K562 (cell line): ENCODE measurements at regions not wholly inside any gene's neighbourhood (a gene's known extent, or its start where the extent isn't known, plus 50 kb on each side); places are given as distances from the start of the nearest gene placed in this dataset.

Experiments used
- ATAC-seq: fragments of 200-7000 bp; cut with Tn5 transposase; 3 replicates; pipeline ENCODE4 v1.9.1; 2020; ENCODE audit warnings: moderate library complexity
- BruUV-seq: library from RNA; stranded (reverse); fragments of 400-500 nt; replicated peaks from 2 replicates; lab custom pipeline; 2021; lab: Mats Ljungman, UMichigan
- CTCF ChIA-PET: fragments of 300-600 bp; formaldehyde crosslinking; extraction: SDS; loops from one replicate; lab custom pipeline; 2021; ENCODE audit warnings: low intra/inter-chr PET ratio; lab: Yijun Ruan, JAX
- POLR2A ChIA-PET: fragments of 300-600, 350-650 bp; sonication (Branson Sonifier 250); formaldehyde crosslinking; extraction: SDS; loops from one replicate; lab custom pipeline; 2021; ENCODE audit warnings: antibody characterized with exemption, inconsistent platforms; lab: Yijun Ruan, JAX
- DNase-seq, 4 experiments: peaks; one replicate each; pipeline versions ENCODE4 v3.0.0 to v3.0.0-alpha.2; 2011 to 2018; ENCODE audit warnings: low spot score in 3 of 4, mixed read lengths in 3 of 4; ENCODE audit errors: extremely low read depth in 1 of 4
- FAIRE-seq: peaks from 2 replicates; lab custom pipeline; 2011; peaks lifted over from hg19 to GRCh38; lab: Jason Lieb, UNC
- H2AFZ ChIP-seq: 2 replicates; pipeline ENCODE4 v1.6.0; 2011; ENCODE audit warnings: low read depth, low read length, control low read depth, inconsistent platforms
- H3K27ac ChIP-seq: fragments of 200-600 bp; 3 replicates; pipeline ENCODE4 v1.8.0; 2011; ENCODE audit warnings: low read depth, mild to moderate bottlenecking, control low read depth, inconsistent platforms, low read length, moderate library complexity, mixed read lengths; ENCODE audit errors: extremely low read depth
- H3K27me3 ChIP-seq, 2 experiments: fragments of 300-600 bp in 1 of 2; 2 replicates in 1 of 2; 3 replicates in 1 of 2; pipeline versions ENCODE4 v1.6.0 to v1.8.0; 2011; ENCODE audit warnings: inconsistent platforms in 2 of 2, low read length in 2 of 2, mild to moderate bottlenecking in 1 of 2, mixed read lengths in 1 of 2, moderate library complexity in 1 of 2; ENCODE audit not compliant: control insufficient read depth in 2 of 2, insufficient read depth in 2 of 2
- H3K36me3 ChIP-seq: fragments of 300-600 bp; 3 replicates; pipeline ENCODE4 v1.8.0; 2011; ENCODE audit warnings: mild to moderate bottlenecking, low read length, inconsistent platforms; ENCODE audit not compliant: control insufficient read depth, insufficient read depth
- H3K4me1 ChIP-seq, 2 experiments: fragments of 200-600 bp in 1 of 2; replicated peaks in 1 of 2; 2 replicates in 1 of 2; 3 replicates in 1 of 2; pipeline versions ENCODE4 v1.5.1 to v1.8.0; 2011; ENCODE audit warnings: inconsistent platforms in 2 of 2, low read length in 2 of 2, mild to moderate bottlenecking in 1 of 2, mixed read lengths in 1 of 2, moderate library complexity in 1 of 2; ENCODE audit not compliant: control insufficient read depth in 2 of 2, insufficient read depth in 2 of 2
- H3K4me2 ChIP-seq: 2 replicates; pipeline ENCODE4 v1.6.1; 2011; ENCODE audit warnings: low read length, control low read depth, inconsistent platforms, mixed read lengths; ENCODE audit not compliant: insufficient read depth
- H3K4me3 ChIP-seq: fragments of 200-600 bp; sonication (generic), shearing (Covaris generic); 2 replicates; pipeline ENCODE4 v1.5.1; 2016; ENCODE audit warnings: control low read depth, inconsistent platforms
- H3K79me2 ChIP-seq: fragments of 200-600 bp; 3 replicates; pipeline ENCODE4 v1.8.0; 2011; ENCODE audit warnings: low read length, inconsistent platforms; ENCODE audit not compliant: control insufficient read depth, insufficient read depth
- H3K9ac ChIP-seq, 2 experiments: 2 replicates each; pipeline versions ENCODE4 v1.6.0 to v1.6.1; 2011; ENCODE audit warnings: low read depth in 2 of 2, low read length in 2 of 2, control low read depth in 1 of 2, inconsistent platforms in 1 of 2, mild to moderate bottlenecking in 1 of 2, mixed read lengths in 1 of 2; ENCODE audit not compliant: insufficient read depth in 1 of 2
- H3K9me1 ChIP-seq: one replicate; pipeline ENCODE4 v1.6.0; 2011; ENCODE audit warnings: inconsistent platforms, mild to moderate bottlenecking, low read length, moderate library complexity; ENCODE audit not compliant: control insufficient read depth, insufficient read depth
- H3K9me3 ChIP-seq: replicated peaks from 2 replicates; pipeline ENCODE4 v1.5.1; 2011; ENCODE audit warnings: low read depth, low read length, inconsistent platforms; ENCODE audit not compliant: control insufficient read depth, insufficient read depth
- H4K20me1 ChIP-seq: replicated peaks from 2 replicates; pipeline ENCODE4 v1.6.1; 2011; ENCODE audit warnings: low read length, inconsistent platforms, mixed read lengths; ENCODE audit not compliant: control insufficient read depth, insufficient read depth
- AFF1 ChIP-seq, 2 experiments: fragments of 450-650 bp; IDR thresholded peaks; 2 replicates each; pipeline ENCODE4 v1.6.1; 2018; ENCODE audit warnings: mild to moderate bottlenecking in 2 of 2, low read depth in 1 of 2; ENCODE audit not compliant: partially characterized antibody in 2 of 2
- CBFA2T3 ChIP-seq: fragments of 450-650 bp; IDR thresholded peaks from 2 replicates; pipeline ENCODE4 v1.6.1; 2017
- CEBPB ChIP-seq: fragments of 450-650 bp; IDR thresholded peaks from 2 replicates; pipeline ENCODE4 v1.6.1; 2016; ENCODE audit warnings: missing genetic modification characterization, missing compliant biosample characterization
- CXXC5 ChIP-seq: fragments of 250-450 bp; sonication (Bioruptor Pico); IDR thresholded peaks from 2 replicates; pipeline ENCODE4 v1.8.0; 2022; ENCODE audit warnings: inconsistent platforms, mild to moderate bottlenecking, moderate library complexity
- EP300 ChIP-seq: IDR thresholded peaks from 2 replicates; pipeline ENCODE4 v1.6.1; 2012; ENCODE audit warnings: low read length, improper control_type of control experiment
- HDAC2 ChIP-seq: fragments of 450-650 bp; IDR thresholded peaks from 2 replicates; pipeline ENCODE4 v1.6.1; 2016; ENCODE audit warnings: mild to moderate bottlenecking
- MTA2 ChIP-seq: fragments of 450-650 bp; IDR thresholded peaks from 2 replicates; pipeline ENCODE4 v1.6.1; 2016; ENCODE audit warnings: low read depth
- MYC ChIP-seq, 2 experiments: fragments of 250-450 bp in 1 of 2; sonication (Bioruptor Pico) in 1 of 2; IDR thresholded peaks; 2 replicates each; pipeline versions ENCODE4 v1.5.1 to v1.6.1; 2012 to 2021; ENCODE audit warnings: low read depth in 2 of 2, borderline replicate concordance in 1 of 2, improper control_type of control experiment in 1 of 2, low read length in 1 of 2, mild to moderate bottlenecking in 1 of 2, moderate library complexity in 1 of 2
- NCOA6 ChIP-seq: fragments of 450-650 bp; IDR thresholded peaks from 2 replicates; pipeline ENCODE4 v1.6.1; 2017; ENCODE audit warnings: mild to moderate bottlenecking
- NCOR1 ChIP-seq: fragments of 450-650 bp; IDR thresholded peaks from 2 replicates; pipeline ENCODE4 v1.6.1; 2016; ENCODE audit warnings: mild to moderate bottlenecking, moderate library complexity
- NFIX ChIP-seq: fragments of 250-450 bp; sonication (Bioruptor Pico); IDR thresholded peaks from 2 replicates; pipeline ENCODE4 v1.4.0; 2020; ENCODE audit warnings: low read depth, mild to moderate bottlenecking, moderate library complexity
- POU5F1 ChIP-seq: fragments of 150-350 bp; IDR thresholded peaks from 2 replicates; pipeline ENCODE4 v1.6.1; 2014; ENCODE audit warnings: borderline replicate concordance, low read length, low read depth, mild to moderate bottlenecking; ENCODE audit not compliant: partially characterized antibody
- SMAD4 ChIP-seq: fragments of 250-450 bp; sonication (Bioruptor Pico); conservative IDR thresholded peaks from 2 replicates; pipeline ENCODE4 v1.8.0; 2021; ENCODE audit warnings: inconsistent platforms, mild to moderate bottlenecking, moderate library complexity
- TAL1 ChIP-seq: fragments of 450-650 bp; IDR thresholded peaks from 2 replicates; pipeline ENCODE4 v1.6.1; 2016; ENCODE audit warnings: mild to moderate bottlenecking
- TEAD1 ChIP-seq, 2 experiments: fragments of 450-650 bp in 1 of 2; sonication (generic) in 1 of 2; formaldehyde crosslinking; IDR thresholded peaks; 2 replicates each; pipeline versions ENCODE4 v1.4.0 to v1.8.0; 2020 to 2022; ENCODE audit warnings: mild to moderate bottlenecking in 2 of 2, missing genetic modification reagents in 1 of 2
- ZFP30 ChIP-seq: fragments of 250-450 bp; sonication (Bioruptor Pico); IDR thresholded peaks from 2 replicates; pipeline ENCODE4 v1.8.0; 2022; ENCODE audit warnings: moderate library complexity, mild to moderate bottlenecking, inconsistent platforms, borderline replicate concordance
- ZNF699 ChIP-seq: fragments of 250-450 bp; sonication (Bioruptor Pico); IDR thresholded peaks from 2 replicates; pipeline ENCODE4 v1.8.0; 2021; ENCODE audit warnings: mild to moderate bottlenecking, moderate library complexity; ENCODE audit not compliant: insufficient replicate concordance
- WGBS: fragments of 100-300 bp; shearing (Covaris generic); methylation state at CpG from one replicate; pipeline ENCODE4 v1.1.6; 2016; ENCODE audit warnings: low coverage, mixed read lengths; ENCODE audit not compliant: insufficient coverage; ENCODE audit errors: missing lambda C conversion rate; 5-methylcytosine and 5-hydroxymethylcytosine counted together
- in situ Hi-C: fragments of 300-500 bp; cut with MboI; formaldehyde crosslinking; loops from 4 replicates; pipeline ENCODE4 v1.15.0; 2018; ENCODE audit warnings: inconsistent platforms, mixed read lengths
- intact Hi-C: fragments of 100-400 bp; cut with micrococcal nuclease; formaldehyde crosslinking; loops from 2 replicates; pipeline ENCODE4 v1.14.2; 2022
- TF ChIP-seq, protein P1 (sequence below): fragments of 250-450 bp; sonication (Bioruptor Pico); IDR thresholded peaks from 2 replicates; pipeline ENCODE4 v1.5.0; 2020; ENCODE audit warnings: mild to moderate bottlenecking, borderline replicate concordance

- Histone ChIP-seq H3K27me3 (0 out of 5 replicates have a peak, but pooled peaks cover 0 to 4% of the 10 kb centered on the region in 2 experiments), H3K4me2 (peak overlapping the region; percentile 6; the same call in 1 of the 2 replicates), H4K20me1 (no peaks in the 10 kb centered on the region), H3K9me3 (0 out of 2 replicates have a peak, but pooled peaks cover 5% of the 10 kb centered on the region), H3K27ac (no peak overlapping the region), H3K4me1 (peaks cover 0 to 6% of the 10 kb centered on the region in 2 experiments; a peak in 3 of 5 replicates), H3K9ac (no peak overlapping the region), H3K79me2 (no peaks in the 10 kb centered on the region), H2AFZ (no peak overlapping the region), H3K4me3 (no peak overlapping the region), H3K9me1 (no peaks in the 10 kb centered on the region), H3K36me3 (no peaks in the 10 kb centered on the region)
- ChIA-PET CTCF (no interaction called here), POLR2A (no interaction called here)
- WGBS: 2% methylated on average over 10 of the region's 10 CpGs
- DNase-seq (peak; percentile 31 to 82 (median 54)), FAIRE-seq (peak; percentile 73), ATAC-seq (peak; percentile 90)
- intact Hi-C loops (no loop called here), in situ Hi-C loops (no loop called here)
- BruUV-seq: no TSS peak
- TF ChIP-seq TAL1 (peak; percentile 44; the same call in 1 of the 2 replicates), CBFA2T3 (peak; percentile 66), AFF1 (IDR thresholded peaks at IDR 0.05; ENCODE audit: low read depth in 1 of 2, partially characterized antibody in 2 of 2) (no peak), ZFP30 (CRISPR knock-in tag) (no peak), ZNF699 (CRISPR knock-in tag) (no peak), POU5F1 (no peak), SMAD4 (CRISPR knock-in tag) (peak; percentile 84), MTA2 (0 out of 2 replicates have a peak, but pooled peaks have one; percentile 14), HDAC2 (0 out of 2 replicates have a peak, but pooled peaks have one; percentile 26), MYC (IDR thresholded peaks at IDR 0.05; ENCODE audit: low read depth, low read length) (peak; percentile 38; the same call in 1 of the 2 replicates), MYC (CRISPR knock-in tag; IDR thresholded peaks at IDR 0.05; ENCODE audit: borderline replicate concordance, low read depth) (no peak), NCOR1 (peak; percentile 58), CEBPB (0 out of 2 replicates have a peak, but pooled peaks have one; percentile 25), NCOA6 (no peak), CXXC5 (CRISPR knock-in tag) (peak; percentile 47), NFIX (CRISPR knock-in tag) (0 out of 2 replicates have a peak, but pooled peaks have one; percentile 20), EP300 (peak; percentile 20; the same call in 1 of the 2 replicates), TEAD1 (CRISPR knock-in tag; IDR thresholded peaks at IDR 0.05) (0 out of 4 replicates have a peak, but pooled peaks of 1 of the 2 experiments have one; percentile 33)
- TF ChIP-seq, protein P1, sequence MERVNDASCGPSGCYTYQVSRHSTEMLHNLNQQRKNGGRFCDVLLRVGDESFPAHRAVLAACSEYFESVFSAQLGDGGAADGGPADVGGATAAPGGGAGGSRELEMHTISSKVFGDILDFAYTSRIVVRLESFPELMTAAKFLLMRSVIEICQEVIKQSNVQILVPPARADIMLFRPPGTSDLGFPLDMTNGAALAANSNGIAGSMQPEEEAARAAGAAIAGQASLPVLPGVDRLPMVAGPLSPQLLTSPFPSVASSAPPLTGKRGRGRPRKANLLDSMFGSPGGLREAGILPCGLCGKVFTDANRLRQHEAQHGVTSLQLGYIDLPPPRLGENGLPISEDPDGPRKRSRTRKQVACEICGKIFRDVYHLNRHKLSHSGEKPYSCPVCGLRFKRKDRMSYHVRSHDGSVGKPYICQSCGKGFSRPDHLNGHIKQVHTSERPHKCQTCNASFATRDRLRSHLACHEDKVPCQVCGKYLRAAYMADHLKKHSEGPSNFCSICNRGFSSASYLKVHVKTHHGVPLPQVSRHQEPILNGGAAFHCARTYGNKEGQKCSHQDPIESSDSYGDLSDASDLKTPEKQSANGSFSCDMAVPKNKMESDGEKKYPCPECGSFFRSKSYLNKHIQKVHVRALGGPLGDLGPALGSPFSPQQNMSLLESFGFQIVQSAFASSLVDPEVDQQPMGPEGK (CRISPR knock-in tag): no peak
Measured at GRCh38 chr6:156617376-156617775, 159.8 kb upstream of the ARID1B start.
